B cell (primary cell): ENCODE measurements at regions not wholly inside any gene's neighbourhood (a gene's known extent, or its start where the extent isn't known, plus 50 kb on each side); places are given as distances from the start of the nearest gene placed in this dataset.

ENCODE experiments used
- ATAC-seq: fragments of 200-7000 bp; cut with Tn5 transposase; one replicate; pipeline ENCODE4 v1.10.0; 2021; ENCODE audit warnings: low read depth, mild to moderate bottlenecking, moderate number of reproducible peaks, moderate library complexity
- CTCF ChIA-PET: fragments of 350-600 bp; sonication (Branson Sonifier 250); formaldehyde crosslinking; loops from one replicate; lab custom pipeline; 2021; ENCODE audit warnings: antibody characterized with exemption, inconsistent platforms; lab: Charles Lee
- POLR2A ChIA-PET: fragments of 350-600 bp; sonication (Branson Sonifier 250); formaldehyde crosslinking; loops from one replicate; lab custom pipeline; 2021; ENCODE audit warnings: antibody characterized with exemption; lab: Charles Lee
- DNase-seq: peaks from one replicate; pipeline ENCODE4 v3.0.0; 2013
- H2AFZ ChIP-seq: 2 replicates; pipeline ENCODE4 v1.6.1; 2012; ENCODE audit warnings: mild to moderate bottlenecking, low read depth, low read length; ENCODE audit not compliant: insufficient read depth, poor library complexity, severe bottlenecking
- H3K27ac ChIP-seq, 2 donors: 1 replicate in 1 of 2; 2 replicates in 1 of 2; pipeline ENCODE4 v1.5.1; 2012 to 2013; ENCODE audit warnings: low read length in 2 of 2, mild to moderate bottlenecking in 2 of 2, moderate library complexity in 1 of 2
- H3K27me3 ChIP-seq, 4 experiments: fragments of 200-600 bp in 1 of 4; sonication (generic) in 1 of 4; replicated peaks in 1 of 4; 1 replicate in 2 of 4; 2 replicates in 2 of 4; pipeline versions ENCODE4 v1.6.1 to v1.7.0; 2013 to 2016; ENCODE audit warnings: low read length in 3 of 4, mild to moderate bottlenecking in 2 of 4, mixed read lengths in 1 of 4, moderate library complexity in 1 of 4; ENCODE audit not compliant: insufficient read depth in 4 of 4, control insufficient read depth in 3 of 4; ENCODE audit errors: control extremely low read depth in 1 of 4
- H3K36me3 ChIP-seq, 2 experiments: replicated peaks in 1 of 2; 1 replicate in 1 of 2; 2 replicates in 1 of 2; pipeline versions ENCODE4 v1.6.1 to v1.7.1; 2013; ENCODE audit warnings: low read length in 1 of 2; ENCODE audit not compliant: insufficient read depth in 2 of 2, control insufficient read depth in 1 of 2; ENCODE audit errors: control extremely low read depth in 1 of 2, extremely low read depth in 1 of 2
- H3K4me1 ChIP-seq, 2 donors: fragments of 200-600 bp in 1 of 2; sonication (generic) in 1 of 2; 1 replicate in 1 of 2; 2 replicates in 1 of 2; pipeline versions ENCODE4 v1.5.1 to v1.6.1; 2013 to 2017; ENCODE audit warnings: low read length in 2 of 2; ENCODE audit not compliant: control insufficient read depth in 2 of 2, insufficient read depth in 2 of 2
- H3K4me2 ChIP-seq: replicated peaks from 2 replicates; pipeline ENCODE3; 2012; ENCODE audit warnings: mild to moderate bottlenecking, low read depth, low read length; ENCODE audit not compliant: poor library complexity, severe bottlenecking
- H3K4me3 ChIP-seq, 5 experiments: fragments of 200-600 bp in 1 of 5; sonication (generic) in 1 of 5; 1 replicate in 3 of 5; 2 replicates in 2 of 5; pipeline versions ENCODE4 v1.5.1 to v1.7.0; 2011 to 2016; ENCODE audit warnings: low read length in 4 of 5, mild to moderate bottlenecking in 4 of 5, low read depth in 2 of 5, control low read depth in 1 of 5, moderate library complexity in 1 of 5; ENCODE audit not compliant: insufficient read depth in 1 of 5; ENCODE audit errors: control extremely low read depth in 1 of 5, extremely low read depth in 1 of 5
- H3K79me2 ChIP-seq: fragments of 200-600 bp; sonication (generic); one replicate; pipeline ENCODE4 v1.6.0; 2016; ENCODE audit warnings: low read length; ENCODE audit not compliant: control insufficient read depth, insufficient read depth
- H3K9ac ChIP-seq: fragments of 200-600 bp; sonication (generic); 2 replicates; pipeline ENCODE4 v1.6.1; 2017; ENCODE audit warnings: mild to moderate bottlenecking, low read length, moderate library complexity
- H3K9me3 ChIP-seq, 3 donors: one replicate each; pipeline versions ENCODE4 v1.6.1 to v1.7.1; 2013; ENCODE audit warnings: low read length in 2 of 3; ENCODE audit not compliant: control insufficient read depth in 2 of 3, insufficient read depth in 1 of 3; ENCODE audit errors: control extremely low read depth in 1 of 3
- H4K20me1 ChIP-seq: 2 replicates; pipeline ENCODE4 v1.6.0; 2012; ENCODE audit warnings: mild to moderate bottlenecking, low read length; ENCODE audit not compliant: insufficient read depth, control insufficient read depth, poor library complexity, severe bottlenecking
- H3K27ac Mint-ChIP-seq: one replicate; pipeline ENCODE4 v1.8.0; 2021; ENCODE audit warnings: mixed read lengths
- H3K27me3 Mint-ChIP-seq: one replicate; pipeline ENCODE4 v1.8.0; 2021; ENCODE audit warnings: mixed read lengths
- H3K4me1 Mint-ChIP-seq: one replicate; pipeline ENCODE4 v1.8.0; 2021; ENCODE audit warnings: mixed read lengths
- H3K4me3 Mint-ChIP-seq: one replicate; pipeline ENCODE4 v1.8.0; 2021; ENCODE audit warnings: mixed read lengths
- H3K9me3 Mint-ChIP-seq: one replicate; pipeline ENCODE4 v1.8.0; 2022; ENCODE audit warnings: mixed read lengths; ENCODE audit not compliant: insufficient read depth
- CTCF ChIP-seq: fragments of 200-600 bp; IDR thresholded peaks from one replicate; pipeline ENCODE4 v1.8.0; 2022; ENCODE audit warnings: antibody characterized with exemption, mild to moderate bottlenecking
- EZH2 ChIP-seq: IDR thresholded peaks from 2 replicates; pipeline ENCODE4 v1.6.1; 2012; ENCODE audit warnings: borderline replicate concordance, low read depth, mild to moderate bottlenecking, moderate library complexity, low read length; ENCODE audit not compliant: insufficient read depth, poor library complexity, severe bottlenecking
- WGBS: methylation state at CpG from one replicate; pipeline ENCODE4 v1.1.5; 2013; ENCODE audit warnings: missing lambda C conversion rate; ENCODE audit not compliant: insufficient coverage; 5-methylcytosine and 5-hydroxymethylcytosine counted together
- intact Hi-C: fragments of 100-400 bp; cut with micrococcal nuclease; formaldehyde crosslinking; loops from one replicate; pipeline ENCODE4 v1.10.0; 2022

- POLR2A ChIA-PET, result no interaction called here
- no peaks in the 10 kb centered on the region for H3K9me3 ChIP-seq
These were observed 258.9 kb downstream of the TAF11L14 start for GRCh38 chr5:17893026-17893635.

More at GRCh38 chr5:17893026-17893635, 258.9 kb downstream of the TAF11L14 start:
- Histone ChIP-seq H3K27ac (no peak overlapping the region), H3K9ac (no peak overlapping the region), H4K20me1 (no peaks in the 10 kb centered on the region), H3K4me3 (no peak overlapping the region), H3K36me3 (no peaks in the 10 kb centered on the region), H3K4me2 (no peak overlapping the region), H2AFZ (no peak overlapping the region), H3K27me3 (no peaks in the 10 kb centered on the region), H3K79me2 (no peaks in the 10 kb centered on the region), H3K4me1 (no peaks in the 10 kb centered on the region)
- CTCF ChIA-PET, result no interaction called here
- H3K27ac Mint-ChIP-seq, result no peak overlapping the region
- no peaks in the 10 kb centered on the region for H3K4me1 Mint-ChIP-seq
- no peak for ATAC-seq
- TF ChIP-seq EZH2, result no peak
- TF ChIP-seq CTCF, result no peak
- no peaks in the 10 kb centered on the region for H3K9me3 Mint-ChIP-seq
- intact Hi-C loops, result no loop called here
- no peaks in the 10 kb centered on the region for H3K27me3 Mint-ChIP-seq
- DNase-seq, result no peak
- H3K4me3 Mint-ChIP-seq, result no peak overlapping the region
- WGBS, result 83% methylated on average over 1 of the region's 3 CpGs
